A673 (cell line): ENCODE measurements at regions not wholly inside any gene's neighbourhood (a gene's known extent, or its start where the extent isn't known, plus 50 kb on each side); places are given as distances from the start of the nearest gene placed in this dataset.

Experiments
- EZH2 ChIP-seq: fragments of 200-600 bp; sonication (generic); IDR thresholded peaks from 2 replicates; pipeline ENCODE4 v1.6.1; 2017; ENCODE audit warnings: borderline replicate concordance, low read depth, mild to moderate bottlenecking, mixed read lengths, antibody characterized with exemption, low read length; ENCODE audit not compliant: poor library complexity, severe bottlenecking
- TF ChIP-seq, protein P1 (sequence below): fragments of 300-800, 200-600 bp; sonication (generic); conservative IDR thresholded peaks from 2 replicates; pipeline ENCODE4 v1.5.1; 2017; ENCODE audit warnings: low read depth, mild to moderate bottlenecking, antibody characterized with exemption, low read length, moderate library complexity, mixed read lengths

DNA sequence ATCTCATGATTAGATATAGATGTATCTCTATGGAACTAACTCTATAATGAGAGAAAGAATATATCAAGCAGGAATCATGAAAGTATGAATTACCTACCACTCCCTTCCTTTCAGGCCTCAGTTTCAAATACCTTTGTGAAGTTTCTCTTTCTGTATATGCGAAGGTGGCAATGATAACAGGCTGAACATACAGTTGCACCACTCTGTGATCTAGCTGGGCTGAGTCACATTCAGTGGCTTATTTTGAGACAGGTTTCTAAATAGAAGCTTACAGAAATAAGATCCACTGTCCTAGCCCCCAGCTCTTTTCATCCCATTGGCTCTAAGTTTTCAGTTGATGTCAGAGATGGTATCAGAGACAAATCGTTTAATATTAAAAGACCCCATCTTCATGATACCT is 662.0 kb downstream of the SLITRK1 start:
- TF ChIP-seq, protein P1, sequence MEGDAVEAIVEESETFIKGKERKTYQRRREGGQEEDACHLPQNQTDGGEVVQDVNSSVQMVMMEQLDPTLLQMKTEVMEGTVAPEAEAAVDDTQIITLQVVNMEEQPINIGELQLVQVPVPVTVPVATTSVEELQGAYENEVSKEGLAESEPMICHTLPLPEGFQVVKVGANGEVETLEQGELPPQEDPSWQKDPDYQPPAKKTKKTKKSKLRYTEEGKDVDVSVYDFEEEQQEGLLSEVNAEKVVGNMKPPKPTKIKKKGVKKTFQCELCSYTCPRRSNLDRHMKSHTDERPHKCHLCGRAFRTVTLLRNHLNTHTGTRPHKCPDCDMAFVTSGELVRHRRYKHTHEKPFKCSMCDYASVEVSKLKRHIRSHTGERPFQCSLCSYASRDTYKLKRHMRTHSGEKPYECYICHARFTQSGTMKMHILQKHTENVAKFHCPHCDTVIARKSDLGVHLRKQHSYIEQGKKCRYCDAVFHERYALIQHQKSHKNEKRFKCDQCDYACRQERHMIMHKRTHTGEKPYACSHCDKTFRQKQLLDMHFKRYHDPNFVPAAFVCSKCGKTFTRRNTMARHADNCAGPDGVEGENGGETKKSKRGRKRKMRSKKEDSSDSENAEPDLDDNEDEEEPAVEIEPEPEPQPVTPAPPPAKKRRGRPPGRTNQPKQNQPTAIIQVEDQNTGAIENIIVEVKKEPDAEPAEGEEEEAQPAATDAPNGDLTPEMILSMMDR, result no peak
- TF ChIP-seq EZH2, result no peak
